ENCODE measurements at regions not wholly inside any gene's neighbourhood (a gene's known extent, or its start where the extent isn't known, plus 50 kb on each side); places are given as distances from the start of the nearest gene placed in this dataset.

- WGBS, 4 donors = 87 to 96% (median 95%) methylated on average over 6 of the region's 6 CpGs
- no peak overlapping the region for H3K27ac ChIP-seq
- H3K4me1 ChIP-seq = peaks cover 0 to 13% (median 5%) of the 10 kb centered on the region in 12 donors
- no peak for TF ChIP-seq CTCF (IDR thresholded peaks at IDR 0.05)
- no peak for TF ChIP-seq POLR2A (IDR thresholded peaks at IDR 0.05)
- intact Hi-C loops (cut with DNase I) = loop anchor here in 1 of 10 donors (5.0 kb wide), 1 partner anchor 283 kb away; no protein-coding TSS in a partner anchor
- no peak overlapping the region for H3K4me3 ChIP-seq
- H3K9me3 ChIP-seq = no peaks in the 10 kb centered on the region
- no peaks in the 10 kb centered on the region for H3K27me3 ChIP-seq
- no peaks in the 10 kb centered on the region for H3K36me3 ChIP-seq
- DNase-seq (no peak), ATAC-seq (no peak)
Measured at GRCh38 chr12:89064151-89064550, 288.1 kb downstream of the DUSP6 start.

- ATAC-seq (no peak), DNase-seq (no peak)
- intact Hi-C loops (cut with DNase I) = loop anchor here in 1 of 10 donors (5.0 kb wide), 1 partner anchor 284 kb away; no protein-coding TSS in a partner anchor
Measured at GRCh38 chr12:89062996-89063395, 289.3 kb downstream of the DUSP6 start.

GRCh38 chr12:89059721-89060541 lies 292.4 kb downstream of the DUSP6 start:
- DNase-seq (no peak), ATAC-seq (no peak)
- WGBS, 4 donors = 36 to 53% (median 43%) methylated on average over 9 of the region's 9 CpGs
- H3K27me3 ChIP-seq = no peaks in the 10 kb centered on the region
- intact Hi-C loops (cut with DNase I) = loop anchor here in 5 of 10 donors (5.0 to 10.0 kb wide), 4 partner anchors 155 to 465 kb away; partner anchors contain the start of genes GALNT4 (in 2 of the 5) and POC1B (in 2 of the 5)
- TF ChIP-seq CTCF (IDR thresholded peaks at IDR 0.05) (no peak), POLR2A (IDR thresholded peaks at IDR 0.05) (no peak)
- H3K27ac ChIP-seq = no peak overlapping the region
- H3K36me3 ChIP-seq = no peaks in the 10 kb centered on the region
- peak overlapping the region in 1 of 12 donors; percentile 9 for H3K4me3 ChIP-seq
- H3K4me1 ChIP-seq = peaks cover 0 to 14% (median 5%) of the 10 kb centered on the region in 12 donors
- H3K9me3 ChIP-seq = no peaks in the 10 kb centered on the region

More at GRCh38 chr12:89062996-89063395, 289.3 kb downstream of the DUSP6 start:
- TF ChIP-seq CTCF (IDR thresholded peaks at IDR 0.05) = no peak
- no peak for TF ChIP-seq POLR2A (IDR thresholded peaks at IDR 0.05)
- 92 to 96% (median 94%) methylated on average over 2 of the region's 2 CpGs for WGBS, 4 donors
- Histone ChIP-seq H3K36me3 (no peaks in the 10 kb centered on the region), H3K27me3 (no peaks in the 10 kb centered on the region), H3K9me3 (no peaks in the 10 kb centered on the region), H3K4me1 (peaks cover 0 to 14% (median 5%) of the 10 kb centered on the region in 12 donors), H3K4me3 (no peak overlapping the region), H3K27ac (no peak overlapping the region)

- intact Hi-C loops (cut with DNase I) = loop anchor here in 4 of 10 donors (10.0 kb wide), 3 partner anchors 156 to 466 kb away; partner anchors contain the start of genes GALNT4 (in 2 of the 4) and POC1B (in 2 of the 4)
- TF ChIP-seq POLR2A (IDR thresholded peaks at IDR 0.05) (no peak), CTCF (IDR thresholded peaks at IDR 0.05) (no peak)
- ATAC-seq = peak in 1 of 4 donors; percentile 49
Measured at GRCh38 chr12:89059056-89059455, 293.2 kb downstream of the DUSP6 start.

More at GRCh38 chr12:89059056-89059455, 293.2 kb downstream of the DUSP6 start:
- Histone ChIP-seq H3K27ac (no peak overlapping the region), H3K27me3 (no peaks in the 10 kb centered on the region), H3K36me3 (no peaks in the 10 kb centered on the region), H3K4me3 (no peak overlapping the region), H3K4me1 (peaks cover 0 to 14% (median 5%) of the 10 kb centered on the region in 12 donors), H3K9me3 (no peaks in the 10 kb centered on the region)
- 75 to 87% (median 81%) methylated on average over 3 of the region's 3 CpGs for WGBS, 4 donors
- no peak for DNase-seq

Data from heart left ventricle (tissue), 16 donors.